ENCODE measurements at regions not wholly inside any gene's neighbourhood (a gene's known extent, or its start where the extent isn't known, plus 50 kb on each side); places are given as distances from the start of the nearest gene placed in this dataset.

DNA sequence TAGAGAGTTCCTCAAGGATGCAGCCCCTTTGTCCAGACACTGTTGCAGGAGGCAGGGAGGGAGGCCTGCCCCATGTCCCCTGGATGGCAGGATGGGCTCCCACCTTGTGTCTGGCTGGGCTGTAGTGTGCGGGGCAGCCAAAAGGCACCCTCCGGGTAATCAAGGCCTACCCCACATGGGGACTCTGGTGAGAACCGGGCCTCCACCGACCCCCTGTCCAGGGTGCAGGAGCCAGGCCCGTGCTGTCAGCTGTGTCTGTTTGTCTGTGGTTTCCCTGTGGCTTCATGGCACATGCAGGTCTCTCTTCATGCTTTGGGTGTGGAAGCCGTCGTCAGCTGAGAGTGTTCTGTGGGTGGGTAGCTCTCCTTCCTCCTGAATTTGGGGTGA lies 1240.9 kb downstream of the BRD1 start:
- no peaks in the 10 kb centered on the region for H3K79me2 ChIP-seq (ENCODE audit: insufficient read depth, low read length)
- BruUV-seq (replicated peaks) = no TSS peak
- peaks cover 6 to 14% of the 10 kb centered on the region in 2 experiments; a peak in 3 of 4 replicates for H3K9me3 ChIP-seq (ENCODE audit: control insufficient read depth in 1 of 2, insufficient read depth in 1 of 2, low read depth in 1 of 2, low read length in 2 of 2)
- no peak overlapping the region for H2AFZ ChIP-seq (ENCODE audit: low read depth, low read length, poor library complexity, severe bottlenecking)
- no peak overlapping the region for H3K4me2 ChIP-seq (ENCODE audit: low read length)
- no peak for DNase-seq (ENCODE audit: low read depth, low spot score)
- H3K36me3 ChIP-seq (ENCODE audit: control insufficient read depth in 1 of 2, insufficient read depth in 2 of 2, low read length in 2 of 2) = no peaks in the 10 kb centered on the region
- no peaks in the 10 kb centered on the region for H3K27me3 ChIP-seq (ENCODE audit: insufficient read depth, low read length)
- ChIA-PET RAD21 (ENCODE audit: low non-redundant PET in 1 of 2, low total read pairs in 2 of 2, uncharacterized antibody in 2 of 2, unreplicated experiment in 2 of 2) (no interaction called here), CTCF (no interaction called here), POLR2A (no interaction called here)
- H4K20me1 ChIP-seq (ENCODE audit: insufficient read depth) = no peaks in the 10 kb centered on the region
- H3K9ac ChIP-seq (ENCODE audit: low read length) = no peak overlapping the region
- no peaks in the 10 kb centered on the region for H3K9me2 ChIP-seq (ENCODE audit: insufficient read depth)
- TF ChIP-seq SIN3A (IDR thresholded peaks at IDR 0.05; ENCODE audit: low read depth) = no peak
- no peak for TF ChIP-seq REST (IDR thresholded peaks at IDR 0.05; ENCODE audit: low read depth)
- TF ChIP-seq FOSL1 (IDR thresholded peaks at IDR 0.05; ENCODE audit: low read depth) = no peak
- no peaks in the 10 kb centered on the region for H3K4me1 ChIP-seq (ENCODE audit: control insufficient read depth in 1 of 2, insufficient read depth in 2 of 2, low read length in 2 of 2)
- no peak for ATAC-seq
- H3K4me3 ChIP-seq (replicated peaks in 1 of 2; ENCODE audit: low read depth in 1 of 2, low read length in 2 of 2) = no peak overlapping the region
- intact Hi-C loops (cut with micrococcal nuclease) = no loop called here
- H3K27ac ChIP-seq (ENCODE audit: low read depth, low read length) = no peak overlapping the region

GRCh38 chr22:48585916-48586798 lies 1241.5 kb downstream of the BRD1 start:
- H3K79me2 ChIP-seq (ENCODE audit: insufficient read depth, low read length) = no peaks in the 10 kb centered on the region
- H3K4me3 ChIP-seq (replicated peaks in 1 of 2; ENCODE audit: low read depth in 1 of 2, low read length in 2 of 2) = no peak overlapping the region
- no peak overlapping the region for H3K9ac ChIP-seq (ENCODE audit: low read length)
- no peaks in the 10 kb centered on the region for H3K27me3 ChIP-seq (ENCODE audit: insufficient read depth, low read length)
- no peaks in the 10 kb centered on the region for H3K36me3 ChIP-seq (ENCODE audit: control insufficient read depth in 1 of 2, insufficient read depth in 2 of 2, low read length in 2 of 2)
- H4K20me1 ChIP-seq (ENCODE audit: insufficient read depth) = no peaks in the 10 kb centered on the region
- no peaks in the 10 kb centered on the region for H3K4me1 ChIP-seq (ENCODE audit: control insufficient read depth in 1 of 2, insufficient read depth in 2 of 2, low read length in 2 of 2)
- ChIA-PET POLR2A (no interaction called here), CTCF (no interaction called here), RAD21 (ENCODE audit: low non-redundant PET in 1 of 2, low total read pairs in 2 of 2, uncharacterized antibody in 2 of 2, unreplicated experiment in 2 of 2) (no interaction called here)
- no peak overlapping the region for H2AFZ ChIP-seq (ENCODE audit: low read depth, low read length, poor library complexity, severe bottlenecking)
- no peak overlapping the region for H3K4me2 ChIP-seq (ENCODE audit: low read length)
- BruUV-seq (replicated peaks) = no TSS peak
- H3K9me2 ChIP-seq (ENCODE audit: insufficient read depth) = no peaks in the 10 kb centered on the region
- peaks cover 6 to 14% of the 10 kb centered on the region in 2 experiments; a peak in 3 of 4 replicates for H3K9me3 ChIP-seq (ENCODE audit: control insufficient read depth in 1 of 2, insufficient read depth in 1 of 2, low read depth in 1 of 2, low read length in 2 of 2)
- TF ChIP-seq SP1 (IDR thresholded peaks at IDR 0.05; ENCODE audit: low read depth) (no peak), JUND (IDR thresholded peaks at IDR 0.05) (no peak), ELF1 (IDR thresholded peaks at IDR 0.05; ENCODE audit: borderline replicate concordance, low read depth) (no peak), REST (IDR thresholded peaks at IDR 0.05; ENCODE audit: low read depth) (no peak), POLR2AphosphoS5 (IDR thresholded peaks at IDR 0.05; ENCODE audit: low read depth, low read length) (no peak), ZNF274 (IDR thresholded peaks at IDR 0.05; ENCODE audit: low read depth, low read length) (no peak), POLR2A (IDR thresholded peaks at IDR 0.05; ENCODE audit: borderline replicate concordance, extremely low read depth, insufficient read depth, insufficient read length) (no peak)
- DNase-seq (ENCODE audit: low read depth, low spot score) (no peak), ATAC-seq (no peak)
- intact Hi-C loops (cut with micrococcal nuclease) = no loop called here
- no peak overlapping the region for H3K27ac ChIP-seq (ENCODE audit: low read depth, low read length)
